Cardiac muscle cell (in vitro differentiated cells and primary cell): ENCODE measurements at regions not wholly inside any gene's neighbourhood (a gene's known extent, or its start where the extent isn't known, plus 50 kb on each side); places are given as distances from the start of the nearest gene placed in this dataset.

Experiments used
- DNase-seq, 2 donors: peaks; one replicate each; pipeline versions ENCODE4 v3.0.0 to v3.0.0-alpha.2; 2010 to 2017; ENCODE audit warnings: low read depth in 1 of 2, low spot score in 1 of 2
- H3K27ac ChIP-seq: fragments of 200-600 bp; sonication (generic); 2 replicates; pipeline ENCODE4 v1.5.1; 2016
- H3K27me3 ChIP-seq: fragments of 200-600 bp; sonication (generic); 2 replicates; pipeline ENCODE4 v1.6.0; 2016; ENCODE audit warnings: control low read depth
- H3K36me3 ChIP-seq: fragments of 200-600 bp; sonication (generic); 2 replicates; pipeline ENCODE4 v1.5.1; 2016; ENCODE audit warnings: control low read depth
- H3K4me1 ChIP-seq: fragments of 200-600 bp; sonication (generic); 2 replicates; pipeline ENCODE4 v1.8.1; 2017; ENCODE audit warnings: low read depth, mild to moderate bottlenecking, mixed run types
- H3K4me3 ChIP-seq: fragments of 200-600 bp; sonication (generic); 2 replicates; pipeline ENCODE4 v1.5.1; 2016; ENCODE audit warnings: mild to moderate bottlenecking
- H3K9me3 ChIP-seq: fragments of 200-600 bp; sonication (generic); 2 replicates; pipeline ENCODE4 v1.5.1; 2017; ENCODE audit warnings: low read depth, mild to moderate bottlenecking, control low read depth
- TF ChIP-seq, protein P1 (sequence below): IDR thresholded peaks from 2 replicates; pipeline ENCODE4 v1.5.1; 2012; ENCODE audit warnings: low read depth, mild to moderate bottlenecking, low read length

DNA sequence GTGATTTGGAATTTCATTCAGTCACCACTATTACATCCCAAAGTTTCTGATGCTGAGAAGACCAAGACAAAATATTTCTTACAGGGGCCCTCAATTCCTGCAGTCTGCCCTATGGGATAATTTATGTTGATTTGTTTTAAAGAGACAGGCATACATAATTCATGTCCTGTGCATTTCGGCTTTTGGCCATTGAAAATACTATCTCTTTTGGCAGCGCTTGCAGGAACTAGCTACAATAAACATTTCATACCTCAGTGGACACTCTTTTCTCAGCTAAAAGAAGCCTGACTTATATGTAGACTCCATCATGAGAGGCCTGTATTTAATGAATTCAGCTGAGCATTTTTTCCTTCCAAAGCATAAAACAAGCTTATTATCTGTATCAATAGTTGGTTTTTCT is 451.9 kb upstream of the C9orf72 start:
- Histone ChIP-seq H3K4me1 (no peaks in the 10 kb centered on the region), H3K27ac (no peak overlapping the region)

DNA sequence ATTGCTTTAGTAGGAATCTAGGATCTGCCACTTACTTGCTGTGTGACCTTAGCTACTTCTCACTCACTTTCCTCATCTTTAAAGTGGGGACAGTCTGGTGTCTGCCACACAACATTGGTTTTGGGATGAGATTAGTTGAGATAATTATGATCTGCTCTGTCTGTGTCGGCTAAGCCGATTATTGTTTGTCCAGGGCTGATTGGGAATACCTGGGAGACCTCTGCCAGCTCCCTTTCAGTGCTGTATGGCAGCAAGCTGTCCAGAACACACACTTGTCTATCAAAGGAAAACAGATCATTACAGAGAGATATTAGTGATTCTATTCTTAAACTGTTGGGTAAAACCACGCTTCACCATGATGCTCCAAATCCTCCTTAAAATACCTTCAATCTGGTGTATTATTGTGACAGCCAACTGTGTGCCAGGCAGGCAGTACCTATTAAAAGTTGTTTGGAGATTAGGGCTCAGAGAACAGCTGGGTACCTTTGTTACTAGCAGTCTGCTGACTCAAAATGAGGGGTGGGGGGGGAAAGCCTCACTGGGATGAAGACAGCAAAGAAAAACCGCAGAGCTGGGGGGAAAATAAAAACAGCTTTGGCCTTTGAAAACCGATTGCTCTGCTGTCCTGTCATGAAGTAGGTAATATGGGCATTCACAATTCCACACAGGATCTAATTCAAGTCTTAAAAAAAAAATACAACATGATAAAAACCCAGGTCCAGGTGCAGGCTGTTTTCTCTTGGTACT is 458.4 kb upstream of the C9orf72 start:
- TF ChIP-seq, protein P1, sequence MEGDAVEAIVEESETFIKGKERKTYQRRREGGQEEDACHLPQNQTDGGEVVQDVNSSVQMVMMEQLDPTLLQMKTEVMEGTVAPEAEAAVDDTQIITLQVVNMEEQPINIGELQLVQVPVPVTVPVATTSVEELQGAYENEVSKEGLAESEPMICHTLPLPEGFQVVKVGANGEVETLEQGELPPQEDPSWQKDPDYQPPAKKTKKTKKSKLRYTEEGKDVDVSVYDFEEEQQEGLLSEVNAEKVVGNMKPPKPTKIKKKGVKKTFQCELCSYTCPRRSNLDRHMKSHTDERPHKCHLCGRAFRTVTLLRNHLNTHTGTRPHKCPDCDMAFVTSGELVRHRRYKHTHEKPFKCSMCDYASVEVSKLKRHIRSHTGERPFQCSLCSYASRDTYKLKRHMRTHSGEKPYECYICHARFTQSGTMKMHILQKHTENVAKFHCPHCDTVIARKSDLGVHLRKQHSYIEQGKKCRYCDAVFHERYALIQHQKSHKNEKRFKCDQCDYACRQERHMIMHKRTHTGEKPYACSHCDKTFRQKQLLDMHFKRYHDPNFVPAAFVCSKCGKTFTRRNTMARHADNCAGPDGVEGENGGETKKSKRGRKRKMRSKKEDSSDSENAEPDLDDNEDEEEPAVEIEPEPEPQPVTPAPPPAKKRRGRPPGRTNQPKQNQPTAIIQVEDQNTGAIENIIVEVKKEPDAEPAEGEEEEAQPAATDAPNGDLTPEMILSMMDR, result no peak
- Histone ChIP-seq H3K36me3 (no peaks in the 10 kb centered on the region), H3K27ac (no peak overlapping the region), H3K4me1 (no peaks in the 10 kb centered on the region), H3K9me3 (no peaks in the 10 kb centered on the region), H3K4me3 (no peak overlapping the region), H3K27me3 (no peaks in the 10 kb centered on the region)
- no peak for DNase-seq

More for the DNA sequence above, 451.9 kb upstream of the C9orf72 start:
- Histone ChIP-seq H3K36me3 (no peaks in the 10 kb centered on the region), H3K27me3 (no peaks in the 10 kb centered on the region), H3K9me3 (no peaks in the 10 kb centered on the region), H3K4me3 (no peak overlapping the region)
- TF ChIP-seq, protein P1, result no peak
- DNase-seq, result no peak

DNA sequence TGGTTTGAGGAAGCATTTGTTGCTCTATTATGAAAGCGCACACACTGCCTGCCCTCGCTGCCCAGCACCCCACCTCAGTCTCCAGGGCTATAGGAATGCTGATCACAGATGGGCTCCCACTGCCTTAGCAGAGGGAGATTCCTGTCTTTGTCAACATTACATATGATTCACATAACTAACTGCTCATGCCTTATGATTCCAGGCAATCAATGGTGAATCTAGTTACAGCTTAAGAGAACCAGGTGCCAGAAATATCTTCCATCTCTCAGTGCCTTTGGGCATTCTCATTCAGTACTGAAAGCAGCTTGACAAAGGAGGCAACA is 458.9 kb upstream of the C9orf72 start:
- H3K27ac ChIP-seq, result no peak overlapping the region
- no peaks in the 10 kb centered on the region for H3K4me1 ChIP-seq
- no peaks in the 10 kb centered on the region for H3K36me3 ChIP-seq
- H3K4me3 ChIP-seq, result no peak overlapping the region
- TF ChIP-seq, protein P1, result no peak
- no peaks in the 10 kb centered on the region for H3K9me3 ChIP-seq
- no peaks in the 10 kb centered on the region for H3K27me3 ChIP-seq
- no peak for DNase-seq

DNA sequence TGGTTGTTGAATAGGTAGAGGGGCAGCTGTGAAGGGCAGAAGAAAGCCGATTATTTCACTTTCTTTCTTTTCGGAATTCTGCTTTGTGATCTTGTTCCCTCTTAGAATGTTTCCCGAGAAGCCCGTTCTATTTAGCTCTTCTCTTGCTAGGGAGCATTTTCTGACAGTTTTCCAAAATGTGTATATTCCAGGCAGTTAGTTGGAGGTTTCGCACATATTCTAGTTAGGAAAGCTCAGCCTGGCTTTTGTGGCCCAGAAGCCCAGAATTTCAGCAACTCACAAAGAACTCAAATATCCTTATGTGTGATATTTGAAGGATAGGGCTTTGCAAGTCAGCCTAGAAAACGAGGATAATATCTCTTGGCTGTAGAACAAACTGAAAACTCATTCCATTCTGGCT is 461.0 kb upstream of the C9orf72 start:
- Histone ChIP-seq H3K4me1 (no peaks in the 10 kb centered on the region), H3K9me3 (no peaks in the 10 kb centered on the region), H3K27ac (no peak overlapping the region), H3K27me3 (no peaks in the 10 kb centered on the region), H3K4me3 (no peak overlapping the region), H3K36me3 (no peaks in the 10 kb centered on the region)
- TF ChIP-seq, protein P1, result no peak
- DNase-seq, result no peak

DNA sequence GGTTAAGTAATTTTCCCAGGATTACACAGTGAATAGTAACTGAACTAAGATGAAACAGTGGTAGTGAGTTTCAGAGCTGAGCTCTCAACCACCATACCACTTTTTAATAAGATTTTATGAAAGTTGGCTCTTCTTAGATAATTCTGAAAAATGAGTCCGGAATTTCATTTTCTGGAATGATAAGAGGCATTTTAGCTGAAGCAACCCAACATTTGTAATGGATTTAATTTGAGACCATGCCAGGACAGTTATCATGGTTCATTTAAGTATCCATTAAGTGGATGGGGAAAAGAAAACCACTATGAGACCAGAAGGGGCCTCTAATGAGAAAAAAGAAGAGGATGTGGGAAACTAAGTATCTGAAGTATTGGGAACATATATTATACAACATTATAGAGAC is 464.7 kb upstream of the C9orf72 start:
- no peaks in the 10 kb centered on the region for H3K9me3 ChIP-seq
- H3K36me3 ChIP-seq, result no peaks in the 10 kb centered on the region
- no peaks in the 10 kb centered on the region for H3K27me3 ChIP-seq
- no peak overlapping the region for H3K27ac ChIP-seq
- no peak overlapping the region for H3K4me3 ChIP-seq
- TF ChIP-seq, protein P1, result no peak
- no peak for DNase-seq
- H3K4me1 ChIP-seq, result peaks cover 9% of the 10 kb centered on the region
